Erythroblast (primary cell): ENCODE measurements at regions not wholly inside any gene's neighbourhood (a gene's known extent, or its start where the extent isn't known, plus 50 kb on each side); places are given as distances from the start of the nearest gene placed in this dataset.

Source experiments
- GATA1 ChIP-seq: IDR thresholded peaks from 2 replicates; pipeline ENCODE4 v1.6.1; 2011; ENCODE audit warnings: low read depth, mild to moderate bottlenecking, control low read depth, low read length, moderate library complexity
- POLR2A ChIP-seq: IDR thresholded peaks from 2 replicates; pipeline ENCODE4 v1.6.1; 2011; ENCODE audit warnings: mild to moderate bottlenecking, low read length

- TF ChIP-seq POLR2A: no peak
- TF ChIP-seq GATA1: no peak
Observed at GRCh38 chr11:43579919-43580276, 100.6 kb upstream of the HSD17B12 start.
